GM12864 (cell line): ENCODE measurements at regions not wholly inside any gene's neighbourhood (a gene's known extent, or its start where the extent isn't known, plus 50 kb on each side); places are given as distances from the start of the nearest gene placed in this dataset.

Experiments used
- DNase-seq: peaks from one replicate; pipeline ENCODE4 v3.0.0-alpha.2; 2011; ENCODE audit warnings: low read depth
- H3K4me3 ChIP-seq: 2 replicates; pipeline ENCODE4 v1.5.1; 2011; ENCODE audit warnings: mild to moderate bottlenecking, low read depth, low read length, control low read depth
- TF ChIP-seq, protein P1 (sequence below): IDR thresholded peaks from 2 replicates; pipeline ENCODE4 v1.5.1; 2011; ENCODE audit warnings: low read depth, mild to moderate bottlenecking, moderate library complexity, low read length, control low read depth, inconsistent platforms; ENCODE audit errors: missing control alignments

DNA sequence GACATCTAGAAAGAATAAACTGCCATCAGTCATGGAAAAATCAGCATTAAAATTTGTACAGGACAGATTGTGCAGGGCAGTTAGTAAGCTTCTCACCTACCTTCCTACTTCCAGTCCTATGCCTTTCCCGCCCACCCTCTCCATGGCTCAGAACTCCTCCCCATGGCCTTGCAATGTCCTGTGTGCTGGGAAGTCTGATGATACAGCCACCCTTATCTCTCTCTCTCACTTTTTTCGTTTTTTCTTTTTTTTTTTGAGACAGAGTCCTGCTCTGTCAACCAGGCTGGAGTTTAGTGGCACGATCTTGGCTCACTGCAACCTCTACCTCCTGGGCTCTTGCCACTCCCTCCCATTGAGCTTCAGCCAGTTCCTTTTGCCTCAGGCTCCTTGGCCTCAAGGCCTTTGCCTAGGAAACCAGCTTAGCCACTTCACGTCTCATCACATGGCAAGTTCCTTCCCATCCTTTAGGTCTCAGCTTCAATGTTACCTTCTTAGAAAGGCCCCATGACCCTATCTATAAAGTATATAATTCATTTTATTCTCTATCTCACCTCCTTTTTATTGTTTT is 259.7 kb downstream of the NKX6-1 start:
- no peak for DNase-seq
- no peak overlapping the region for H3K4me3 ChIP-seq
- TF ChIP-seq, protein P1, sequence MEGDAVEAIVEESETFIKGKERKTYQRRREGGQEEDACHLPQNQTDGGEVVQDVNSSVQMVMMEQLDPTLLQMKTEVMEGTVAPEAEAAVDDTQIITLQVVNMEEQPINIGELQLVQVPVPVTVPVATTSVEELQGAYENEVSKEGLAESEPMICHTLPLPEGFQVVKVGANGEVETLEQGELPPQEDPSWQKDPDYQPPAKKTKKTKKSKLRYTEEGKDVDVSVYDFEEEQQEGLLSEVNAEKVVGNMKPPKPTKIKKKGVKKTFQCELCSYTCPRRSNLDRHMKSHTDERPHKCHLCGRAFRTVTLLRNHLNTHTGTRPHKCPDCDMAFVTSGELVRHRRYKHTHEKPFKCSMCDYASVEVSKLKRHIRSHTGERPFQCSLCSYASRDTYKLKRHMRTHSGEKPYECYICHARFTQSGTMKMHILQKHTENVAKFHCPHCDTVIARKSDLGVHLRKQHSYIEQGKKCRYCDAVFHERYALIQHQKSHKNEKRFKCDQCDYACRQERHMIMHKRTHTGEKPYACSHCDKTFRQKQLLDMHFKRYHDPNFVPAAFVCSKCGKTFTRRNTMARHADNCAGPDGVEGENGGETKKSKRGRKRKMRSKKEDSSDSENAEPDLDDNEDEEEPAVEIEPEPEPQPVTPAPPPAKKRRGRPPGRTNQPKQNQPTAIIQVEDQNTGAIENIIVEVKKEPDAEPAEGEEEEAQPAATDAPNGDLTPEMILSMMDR: no peak

GRCh38 chr4:84238247-84239090 is 260.6 kb downstream of the NKX6-1 start:
- H3K4me3 ChIP-seq: no peak overlapping the region
- DNase-seq: no peak
- TF ChIP-seq, protein P1: no peak

GRCh38 chr4:84237008-84237407 is 262.1 kb downstream of the NKX6-1 start:
- TF ChIP-seq, protein P1: no peak
- H3K4me3 ChIP-seq: no peak overlapping the region
- no peak for DNase-seq

DNA sequence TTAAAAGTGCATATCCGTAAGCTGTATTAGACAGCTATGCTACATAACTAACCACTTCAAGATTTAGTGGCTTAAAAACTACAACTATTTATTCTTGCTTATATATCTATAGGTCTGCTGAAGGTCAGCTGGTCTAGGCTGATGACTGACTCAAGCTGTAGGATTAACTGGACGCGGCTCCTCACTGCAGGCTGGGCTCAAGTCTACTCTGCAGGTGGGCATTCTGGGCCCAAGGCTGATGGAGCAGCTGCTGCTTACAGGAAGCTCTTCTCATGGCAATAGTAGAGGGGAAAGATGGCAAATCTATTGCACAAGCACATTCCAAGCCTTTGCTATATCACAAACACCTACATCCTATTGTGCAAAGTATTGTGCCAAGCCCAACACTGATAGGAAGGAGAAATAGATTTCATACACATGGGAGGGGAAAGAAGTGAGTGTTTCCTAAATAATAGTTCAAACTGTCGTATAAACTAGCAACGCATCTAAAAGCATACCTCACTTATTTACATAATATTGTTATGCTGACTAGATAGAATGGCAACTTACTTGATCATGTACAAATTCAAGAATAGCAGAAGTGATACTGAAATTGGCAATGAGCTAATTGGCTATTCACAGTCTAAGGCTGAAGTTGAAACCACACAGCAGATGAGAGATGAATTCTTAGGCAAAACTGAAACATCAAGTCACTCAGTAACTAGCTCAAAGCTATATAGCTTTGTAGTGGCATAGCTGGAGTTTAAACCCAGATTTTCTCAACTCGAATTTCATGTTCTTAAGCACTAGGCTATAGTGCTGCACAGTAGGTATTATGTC is 263.8 kb downstream of the NKX6-1 start:
- TF ChIP-seq, protein P1: no peak
- H3K4me3 ChIP-seq: no peak overlapping the region
- peak; percentile 12 for DNase-seq

DNA sequence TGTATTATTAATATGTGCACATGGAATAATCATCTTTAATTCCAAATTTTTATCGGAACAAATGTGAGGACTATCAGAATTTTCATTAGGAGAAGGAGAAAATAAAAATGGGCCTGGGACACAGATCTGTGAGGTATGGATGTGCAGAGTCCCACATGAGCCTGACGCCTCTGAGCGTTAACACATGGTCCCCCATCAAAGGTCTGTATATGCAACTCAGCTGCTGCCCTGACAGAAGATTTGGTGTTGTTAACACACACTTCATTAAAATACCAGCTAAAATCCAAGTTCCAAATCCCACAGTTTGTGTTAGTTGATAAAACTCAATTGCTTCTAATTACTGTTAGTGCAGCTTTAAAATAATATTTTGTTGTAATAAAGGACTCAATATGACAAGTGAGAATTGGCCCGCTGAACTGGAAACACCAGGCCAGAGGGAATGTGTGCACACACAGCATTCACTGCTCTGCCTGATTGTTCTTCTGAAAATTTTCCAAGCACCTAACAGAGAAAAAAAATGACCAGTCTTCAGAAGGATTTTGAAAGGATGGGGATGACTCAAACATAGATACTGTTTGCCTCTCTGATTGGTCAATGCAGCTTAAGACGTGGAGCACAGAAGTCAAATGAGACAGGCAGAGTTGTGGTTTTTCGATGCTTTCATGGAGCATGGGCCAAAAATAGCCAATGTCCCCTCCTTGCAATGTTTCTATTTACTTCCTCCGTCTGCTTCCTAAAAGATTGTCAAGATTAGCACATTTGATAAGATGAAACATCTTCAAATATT is 266.6 kb downstream of the NKX6-1 start:
- no peak for DNase-seq
- no peak overlapping the region for H3K4me3 ChIP-seq
- TF ChIP-seq, protein P1: no peak

- no peak overlapping the region for H3K4me3 ChIP-seq
- TF ChIP-seq, protein P1: no peak
- DNase-seq: no peak
Observed at GRCh38 chr4:84231539-84232055, 267.5 kb downstream of the NKX6-1 start.
